GM23248 (cell line): ENCODE measurements at regions not wholly inside any gene's neighbourhood (a gene's known extent, or its start where the extent isn't known, plus 50 kb on each side); places are given as distances from the start of the nearest gene placed in this dataset.
"Not testable (repeated sequence)": the region's sequence is repeated elsewhere in the genome, so short reads cannot be mapped to it uniquely, and the experiment has no call there.

Source experiments
- DNase-seq: peaks from one replicate; pipeline ENCODE4 v3.0.0-alpha.2; 2015
- H2AFZ ChIP-seq: fragments of 200-600 bp; sonication (generic); 2 replicates; pipeline ENCODE4 v1.6.1; 2016; ENCODE audit warnings: antibody characterized with exemption
- H3F3A ChIP-seq: fragments of 200-600 bp; sonication (generic); 2 replicates; pipeline ENCODE4 v1.6.1; 2016; ENCODE audit warnings: mild to moderate bottlenecking, antibody characterized with exemption, mixed run types; ENCODE audit not compliant: insufficient read depth
- H3K27ac ChIP-seq: fragments of 200-600 bp; sonication (generic); 2 replicates; pipeline ENCODE4 v1.5.1; 2016; ENCODE audit warnings: mild to moderate bottlenecking
- H3K27me3 ChIP-seq: fragments of 200-600 bp; sonication (generic); replicated peaks from 2 replicates; pipeline ENCODE4 v1.6.1; 2016; ENCODE audit warnings: mild to moderate bottlenecking; ENCODE audit not compliant: insufficient read depth
- H3K36me3 ChIP-seq: fragments of 200-600 bp; sonication (generic); 2 replicates; pipeline ENCODE4 v1.6.1; 2016; ENCODE audit warnings: low read depth, mild to moderate bottlenecking
- H3K4me1 ChIP-seq: fragments of 200-600 bp; sonication (generic); 2 replicates; pipeline ENCODE4 v1.6.1; 2016; ENCODE audit warnings: mild to moderate bottlenecking; ENCODE audit not compliant: insufficient read depth
- H3K4me2 ChIP-seq: fragments of 200-600 bp; sonication (generic); one replicate; pipeline ENCODE4 v1.6.1; 2016; ENCODE audit warnings: mild to moderate bottlenecking; ENCODE audit not compliant: unreplicated experiment
- H3K4me3 ChIP-seq: fragments of 200-600 bp; sonication (generic); 2 replicates; pipeline ENCODE4 v1.5.1; 2016; ENCODE audit warnings: mild to moderate bottlenecking
- H3K79me2 ChIP-seq: fragments of 200-600 bp; sonication (generic); 2 replicates; pipeline ENCODE4 v1.6.1; 2016; ENCODE audit warnings: mild to moderate bottlenecking; ENCODE audit not compliant: insufficient read depth
- H3K9ac ChIP-seq: fragments of 200-600 bp; sonication (generic); 2 replicates; pipeline ENCODE4 v1.6.1; 2016; ENCODE audit warnings: mild to moderate bottlenecking
- H3K9me2 ChIP-seq: fragments of 200-600 bp; sonication (generic); 2 replicates; pipeline ENCODE4 v1.6.1; 2016; ENCODE audit warnings: mixed run types, mild to moderate bottlenecking, moderate library complexity; ENCODE audit not compliant: insufficient read depth
- H3K9me3 ChIP-seq: fragments of 200-600 bp; sonication (generic); one replicate; pipeline ENCODE4 v1.6.1; 2017; ENCODE audit warnings: low read depth
- H4K20me1 ChIP-seq: fragments of 200-600 bp; sonication (generic); 2 replicates; pipeline ENCODE4 v1.6.0; 2016; ENCODE audit not compliant: insufficient read depth
- EZH2 ChIP-seq: fragments of 200-600 bp; sonication (generic); IDR thresholded peaks from 2 replicates; pipeline ENCODE4 v1.6.1; 2018; ENCODE audit warnings: antibody characterized with exemption, mild to moderate bottlenecking; ENCODE audit not compliant: insufficient read depth, poor library complexity, severe bottlenecking
- EZH2phosphoT487 ChIP-seq: fragments of 200-600 bp; sonication (generic); IDR thresholded peaks from 2 replicates; pipeline ENCODE4 v1.6.1; 2018; ENCODE audit warnings: antibody characterized with exemption, moderate library complexity, mild to moderate bottlenecking, low read depth; ENCODE audit not compliant: insufficient read depth
- WGBS, 2 experiments: methylation state at CpG; one replicate each; pipeline ENCODE4 v1.1.6; 2015 to 2017; ENCODE audit warnings: low lambda C conversion rate in 2 of 2, low coverage in 1 of 2; ENCODE audit errors: missing lambda C conversion rate in 2 of 2; 5-methylcytosine and 5-hydroxymethylcytosine counted together
- in situ Hi-C: fragments of 300-500 bp; cut with MboI; formaldehyde crosslinking; loops from 2 replicates; pipeline ENCODE4 v1.15.0; 2020

GRCh38 chr2:210762604-210763588 is 206.5 kb downstream of the CPS1 start:
- Histone ChIP-seq H3K27ac (no peak overlapping the region), H3K36me3 (no peaks in the 10 kb centered on the region), H4K20me1 (no peaks in the 10 kb centered on the region), H3F3A (no peaks in the 10 kb centered on the region), H3K4me1 (no peaks in the 10 kb centered on the region), H2AFZ (no peak overlapping the region), H3K4me2 (no peak overlapping the region), H3K9me3 (no peaks in the 10 kb centered on the region), H3K27me3 (no peaks in the 10 kb centered on the region), H3K4me3 (no peak overlapping the region), H3K9ac (no peak overlapping the region), H3K79me2 (no peaks in the 10 kb centered on the region), H3K9me2 (no peaks in the 10 kb centered on the region)
- DNase-seq, result no peak
- in situ Hi-C loops, result no loop called here
- TF ChIP-seq EZH2phosphoT487, result no peak
- TF ChIP-seq EZH2, result no peak
- 26 to 34% methylated on average over 9 of the region's 9 CpGs for WGBS, 2 experiments

- Histone ChIP-seq H3K4me1 (no peaks in the 10 kb centered on the region), H3K27me3 (no peaks in the 10 kb centered on the region), H4K20me1 (no peaks in the 10 kb centered on the region), H3K9me2 (no peaks in the 10 kb centered on the region), H3K79me2 (no peaks in the 10 kb centered on the region), H3K27ac (no peak overlapping the region), H3K9me3 (no peaks in the 10 kb centered on the region), H3F3A (no peaks in the 10 kb centered on the region), H2AFZ (no peak overlapping the region), H3K4me2 (no peak overlapping the region), H3K4me3 (no peak overlapping the region), H3K36me3 (no peaks in the 10 kb centered on the region), H3K9ac (no peak overlapping the region)
- no peak for DNase-seq
- in situ Hi-C loops, result no loop called here
- TF ChIP-seq EZH2 (no peak), EZH2phosphoT487 (no peak)
- 31 to 34% methylated on average over 5 of the region's 5 CpGs for WGBS, 2 experiments
These were observed 212.0 kb downstream of the CPS1 start for GRCh38 chr2:210768329-210768910.

- in situ Hi-C loops, result no loop called here
- Histone ChIP-seq H3K4me2 (no peak overlapping the region), H3K27ac (no peak overlapping the region), H3K27me3 (no peaks in the 10 kb centered on the region), H3K9me3 (no peaks in the 10 kb centered on the region), H4K20me1 (no peaks in the 10 kb centered on the region), H3K36me3 (no peaks in the 10 kb centered on the region), H3K4me3 (no peak overlapping the region), H3K4me1 (no peaks in the 10 kb centered on the region), H2AFZ (no peak overlapping the region), H3K9me2 (no peaks in the 10 kb centered on the region), H3K79me2 (no peaks in the 10 kb centered on the region), H3K9ac (no peak overlapping the region), H3F3A (no peaks in the 10 kb centered on the region)
- TF ChIP-seq EZH2phosphoT487 (no peak), EZH2 (no peak)
- no peak for DNase-seq
These were observed 220.4 kb downstream of the CPS1 start for GRCh38 chr2:210776756-210777155.

GRCh38 chr2:210782222-210782621 is 225.8 kb downstream of the CPS1 start:
- Histone ChIP-seq H4K20me1 (no peaks in the 10 kb centered on the region), H3K27ac (no peak overlapping the region), H3F3A (no peaks in the 10 kb centered on the region), H3K4me3 (no peak overlapping the region), H3K4me1 (no peaks in the 10 kb centered on the region), H2AFZ (no peak overlapping the region), H3K27me3 (no peaks in the 10 kb centered on the region), H3K4me2 (no peak overlapping the region), H3K9ac (no peak overlapping the region), H3K9me3 (no peaks in the 10 kb centered on the region), H3K36me3 (no peaks in the 10 kb centered on the region), H3K9me2 (no peaks in the 10 kb centered on the region), H3K79me2 (no peaks in the 10 kb centered on the region)
- no peak for DNase-seq
- 12 to 16% methylated on average over 3 of the region's 3 CpGs for WGBS, 2 experiments
- in situ Hi-C loops, result no loop called here
- no peak for TF ChIP-seq EZH2phosphoT487
- no peak for TF ChIP-seq EZH2

- H3K4me3 ChIP-seq, in situ Hi-C loops, H3F3A ChIP-seq, H3K4me1 ChIP-seq, H3K9ac ChIP-seq, H4K20me1 ChIP-seq, H3K9me3 ChIP-seq, DNase-seq, H3K27me3 ChIP-seq, H3K36me3 ChIP-seq, H2AFZ ChIP-seq, H3K27ac ChIP-seq, H3K4me2 ChIP-seq, H3K79me2 ChIP-seq, H3K9me2 ChIP-seq: not testable (repeated sequence)
- 21 to 26% methylated on average over 4 of the region's 4 CpGs for WGBS, 2 experiments
These were observed 231.4 kb downstream of the CPS1 start for GRCh38 chr2:210787831-210788230.
